Vagina (tissue), 2 donors: ENCODE measurements at regions not wholly inside any gene's neighbourhood (a gene's known extent, or its start where the extent isn't known, plus 50 kb on each side); places are given as distances from the start of the nearest gene placed in this dataset.
A peak's percentile ranks its signal among the peaks of the same experiment; 100 is the strongest.

Source experiments
- DNase-seq, 2 donors: peaks; one replicate each; pipeline ENCODE4 v3.0.0-alpha.2; 2017; ENCODE audit errors: extremely low spot score in 2 of 2
- H3K27ac ChIP-seq: fragments of 200-600 bp; sonication (generic); one replicate; pipeline ENCODE4 v1.5.1; 2019
- H3K27me3 ChIP-seq: fragments of 200-600 bp; sonication (generic); one replicate; pipeline ENCODE4 v1.5.1; 2019
- H3K36me3 ChIP-seq, 2 donors: fragments of 200-600 bp; sonication (generic); one replicate each; pipeline ENCODE4 v1.5.1; 2017 to 2019
- H3K4me1 ChIP-seq: fragments of 200-600 bp; sonication (generic); one replicate; pipeline ENCODE4 v1.5.1; 2019
- H3K4me3 ChIP-seq, 2 donors: fragments of 200-600 bp; sonication (generic); 1 replicate in 1 of 2; 2 replicates in 1 of 2; pipeline ENCODE4 v1.5.1; 2016 to 2019
- H3K9me3 ChIP-seq: fragments of 200-600 bp; sonication (generic); one replicate; pipeline ENCODE4 v1.5.1; 2019
- POLR2A ChIP-seq, 2 donors: fragments of 450-650 bp; IDR thresholded peaks; one replicate each; pipeline ENCODE4 v1.6.1; 2017; ENCODE audit warnings: antibody characterized with exemption in 2 of 2, mild to moderate bottlenecking in 2 of 2, moderate library complexity in 2 of 2
- POLR2AphosphoS5 ChIP-seq, 2 donors: sonication (generic); formaldehyde crosslinking; IDR thresholded peaks; one replicate each; pipeline ENCODE4 v1.9.0; 2017; ENCODE audit warnings: antibody characterized with exemption in 2 of 2, mild to moderate bottlenecking in 2 of 2, low read depth in 1 of 2; ENCODE audit not compliant: insufficient read depth in 1 of 2
- intact Hi-C: fragments of 100-400 bp; cut with DNase I; formaldehyde crosslinking; loops from one replicate; pipeline ENCODE4 v1.15.1; 2023
- TF ChIP-seq, protein P1 (sequence below), 3 experiments: fragments of 450-650 bp in 2 of 3; fragments of 200-600 bp in 1 of 3; sonication (generic) in 1 of 3; IDR thresholded peaks; one replicate each; pipeline ENCODE4 v1.5.1; 2017 to 2019; ENCODE audit warnings: antibody characterized with exemption in 3 of 3, mild to moderate bottlenecking in 2 of 3, moderate library complexity in 2 of 3

- H3K27me3 ChIP-seq = no peaks in the 10 kb centered on the region
- H3K27ac ChIP-seq = no peak overlapping the region
- no peaks in the 10 kb centered on the region for H3K36me3 ChIP-seq
- H3K9me3 ChIP-seq = no peaks in the 10 kb centered on the region
- H3K4me1 ChIP-seq = peaks cover 14% of the 10 kb centered on the region
- TF ChIP-seq POLR2AphosphoS5 (IDR thresholded peaks at IDR 0.05; ENCODE audit: insufficient read depth in 1 of 2, low read depth in 1 of 2) (no peak), POLR2A (IDR thresholded peaks at IDR 0.05) (no peak)
- TF ChIP-seq, protein P1, sequence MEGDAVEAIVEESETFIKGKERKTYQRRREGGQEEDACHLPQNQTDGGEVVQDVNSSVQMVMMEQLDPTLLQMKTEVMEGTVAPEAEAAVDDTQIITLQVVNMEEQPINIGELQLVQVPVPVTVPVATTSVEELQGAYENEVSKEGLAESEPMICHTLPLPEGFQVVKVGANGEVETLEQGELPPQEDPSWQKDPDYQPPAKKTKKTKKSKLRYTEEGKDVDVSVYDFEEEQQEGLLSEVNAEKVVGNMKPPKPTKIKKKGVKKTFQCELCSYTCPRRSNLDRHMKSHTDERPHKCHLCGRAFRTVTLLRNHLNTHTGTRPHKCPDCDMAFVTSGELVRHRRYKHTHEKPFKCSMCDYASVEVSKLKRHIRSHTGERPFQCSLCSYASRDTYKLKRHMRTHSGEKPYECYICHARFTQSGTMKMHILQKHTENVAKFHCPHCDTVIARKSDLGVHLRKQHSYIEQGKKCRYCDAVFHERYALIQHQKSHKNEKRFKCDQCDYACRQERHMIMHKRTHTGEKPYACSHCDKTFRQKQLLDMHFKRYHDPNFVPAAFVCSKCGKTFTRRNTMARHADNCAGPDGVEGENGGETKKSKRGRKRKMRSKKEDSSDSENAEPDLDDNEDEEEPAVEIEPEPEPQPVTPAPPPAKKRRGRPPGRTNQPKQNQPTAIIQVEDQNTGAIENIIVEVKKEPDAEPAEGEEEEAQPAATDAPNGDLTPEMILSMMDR (IDR thresholded peaks at IDR 0.05) = no peak
- no peak overlapping the region for H3K4me3 ChIP-seq
- DNase-seq = no peak
- intact Hi-C loops = no loop called here
Observed at GRCh38 chr4:124199755-124200154, 512.8 kb downstream of the ANKRD50 start.

- Histone ChIP-seq H3K36me3 (no peaks in the 10 kb centered on the region), H3K27ac (no peak overlapping the region), H3K27me3 (no peaks in the 10 kb centered on the region), H3K4me3 (no peak overlapping the region), H3K9me3 (no peaks in the 10 kb centered on the region), H3K4me1 (peaks cover 14% of the 10 kb centered on the region)
- intact Hi-C loops = no loop called here
- DNase-seq = no peak
- no peak for TF ChIP-seq POLR2AphosphoS5 (IDR thresholded peaks at IDR 0.05; ENCODE audit: insufficient read depth in 1 of 2, low read depth in 1 of 2)
- TF ChIP-seq, protein P1 (IDR thresholded peaks at IDR 0.05) = no peak
- TF ChIP-seq POLR2A (IDR thresholded peaks at IDR 0.05) = no peak
Observed at GRCh38 chr4:124201636-124202035, 510.9 kb downstream of the ANKRD50 start.

DNA sequence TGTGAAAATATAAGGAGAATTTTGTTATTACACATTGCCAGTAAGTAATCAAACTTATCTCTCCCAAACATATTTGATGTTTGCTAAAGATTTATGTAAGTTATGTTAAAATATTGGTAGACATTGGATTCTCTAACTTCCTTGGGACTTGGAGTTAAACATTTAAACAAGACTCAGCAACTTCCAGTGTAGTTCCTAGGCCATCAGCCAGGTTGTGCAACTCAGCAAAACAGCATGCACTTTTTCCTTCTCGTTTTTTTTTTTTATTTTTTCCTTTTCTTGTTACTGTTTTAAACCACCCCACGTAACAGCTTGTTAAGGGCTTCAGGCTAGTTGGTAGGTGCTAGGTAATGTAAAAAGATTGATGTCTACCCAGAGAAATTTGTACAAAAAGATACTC, 510.4 kb downstream of the ANKRD50 start:
- H3K36me3 ChIP-seq = no peaks in the 10 kb centered on the region
- H3K9me3 ChIP-seq = no peaks in the 10 kb centered on the region
- intact Hi-C loops = no loop called here
- no peak for TF ChIP-seq POLR2A (IDR thresholded peaks at IDR 0.05)
- no peak for TF ChIP-seq POLR2AphosphoS5 (IDR thresholded peaks at IDR 0.05; ENCODE audit: insufficient read depth in 1 of 2, low read depth in 1 of 2)
- TF ChIP-seq, protein P1 (IDR thresholded peaks at IDR 0.05) = peak in 1 of 3 experiments; percentile 2
- peaks cover 17% of the 10 kb centered on the region for H3K4me1 ChIP-seq
- DNase-seq = no peak
- H3K4me3 ChIP-seq = no peak overlapping the region
- H3K27me3 ChIP-seq = no peaks in the 10 kb centered on the region
- no peak overlapping the region for H3K27ac ChIP-seq

GRCh38 chr4:124203613-124204238, 508.8 kb downstream of the ANKRD50 start:
- Histone ChIP-seq H3K4me1 (peaks cover 21% of the 10 kb centered on the region), H3K27me3 (no peaks in the 10 kb centered on the region), H3K27ac (no peak overlapping the region), H3K4me3 (no peak overlapping the region), H3K9me3 (no peaks in the 10 kb centered on the region), H3K36me3 (no peaks in the 10 kb centered on the region)
- no peak for DNase-seq
- TF ChIP-seq, protein P1 (IDR thresholded peaks at IDR 0.05) = no peak
- TF ChIP-seq POLR2A (IDR thresholded peaks at IDR 0.05) = no peak
- TF ChIP-seq POLR2AphosphoS5 (IDR thresholded peaks at IDR 0.05; ENCODE audit: insufficient read depth in 1 of 2, low read depth in 1 of 2) = no peak
- intact Hi-C loops = no loop called here

DNA sequence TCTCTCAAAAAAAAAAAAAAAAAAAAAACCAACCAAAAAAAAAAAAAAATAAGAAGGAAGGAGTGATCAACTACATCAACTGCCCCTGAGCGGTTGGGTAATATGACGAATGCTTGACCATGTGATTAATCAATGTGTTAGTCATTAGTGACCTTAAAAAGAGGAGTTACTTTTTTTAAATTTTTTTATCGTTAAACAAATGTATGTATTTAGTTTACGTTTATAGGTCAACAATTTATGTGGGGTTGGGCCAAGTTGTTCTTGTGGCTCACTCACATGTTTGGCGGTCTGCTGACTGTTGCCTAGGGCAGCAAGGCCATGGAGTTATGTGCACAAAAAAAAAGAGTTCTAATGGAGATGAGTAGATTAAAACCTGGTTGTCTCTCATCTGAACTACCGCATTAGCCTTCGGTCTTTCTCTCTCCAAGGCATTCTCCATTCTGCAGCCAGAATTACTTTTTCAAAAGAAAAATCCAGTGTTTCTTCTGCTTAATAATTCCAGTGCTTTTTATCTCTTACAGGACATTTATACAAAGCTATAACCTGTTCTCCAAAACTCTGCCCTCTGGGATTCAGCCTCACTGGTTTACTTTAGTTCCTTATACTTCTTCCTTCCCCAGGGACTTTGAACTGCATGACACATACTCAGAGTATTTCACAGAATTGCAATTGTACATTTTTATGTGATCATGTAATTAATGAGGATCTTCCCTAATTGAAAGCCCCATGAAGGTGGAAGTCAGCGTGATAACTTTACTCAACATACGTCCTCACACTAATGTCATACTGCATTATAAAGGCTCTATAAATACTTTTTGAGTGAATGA, 505.5 kb downstream of the ANKRD50 start:
- DNase-seq = no peak
- Histone ChIP-seq H3K4me3 (no peak overlapping the region), H3K4me1 (peaks cover 20% of the 10 kb centered on the region), H3K36me3 (no peaks in the 10 kb centered on the region), H3K9me3 (no peaks in the 10 kb centered on the region), H3K27me3 (no peaks in the 10 kb centered on the region), H3K27ac (no peak overlapping the region)
- intact Hi-C loops = no loop called here
- TF ChIP-seq POLR2A (IDR thresholded peaks at IDR 0.05) (no peak), POLR2AphosphoS5 (IDR thresholded peaks at IDR 0.05; ENCODE audit: insufficient read depth in 1 of 2, low read depth in 1 of 2) (no peak)
- TF ChIP-seq, protein P1 (IDR thresholded peaks at IDR 0.05) = no peak
